Calu3 (cell line): ENCODE measurements at regions not wholly inside any gene's neighbourhood (a gene's known extent, or its start where the extent isn't known, plus 50 kb on each side); places are given as distances from the start of the nearest gene placed in this dataset.

ENCODE experiments used
- BruUV-seq: library from RNA; stranded (reverse); fragments of 400-500 nt; replicated peaks from 2 replicates; lab custom pipeline; 2021; lab: Mats Ljungman, UMichigan
- CTCF ChIA-PET: fragments of 300-600 bp; sonication (Branson Sonifier 250); formaldehyde crosslinking; loops from one replicate; lab custom pipeline; 2022; ENCODE audit warnings: antibody characterized with exemption; lab: Charles Lee
- DNase-seq: peaks from one replicate; pipeline ENCODE4 v3.0.0; 2022
- H3K27ac Mint-ChIP-seq: one replicate; pipeline ENCODE4 v1.8.0; 2022; ENCODE audit warnings: mixed read lengths; ENCODE audit not compliant: unreplicated experiment
- H3K27me3 Mint-ChIP-seq: one replicate; pipeline ENCODE4 v1.8.0; 2022; ENCODE audit warnings: mixed read lengths; ENCODE audit not compliant: unreplicated experiment
- H3K36me3 Mint-ChIP-seq: one replicate; pipeline ENCODE4 v1.8.0; 2022; ENCODE audit warnings: mild to moderate bottlenecking, moderate library complexity, mixed read lengths; ENCODE audit not compliant: insufficient read depth, unreplicated experiment
- H3K4me1 Mint-ChIP-seq: one replicate; pipeline ENCODE4 v1.8.0; 2022; ENCODE audit warnings: mild to moderate bottlenecking, low read depth, mixed read lengths; ENCODE audit not compliant: unreplicated experiment
- H3K4me3 Mint-ChIP-seq: one replicate; pipeline ENCODE4 v1.8.0; 2022; ENCODE audit warnings: mild to moderate bottlenecking, low read depth, moderate library complexity, mixed read lengths; ENCODE audit not compliant: unreplicated experiment
- H3K9me3 Mint-ChIP-seq: one replicate; pipeline ENCODE4 v1.8.0; 2022; ENCODE audit warnings: low read depth, mixed read lengths; ENCODE audit not compliant: unreplicated experiment
- CTCF ChIP-seq: fragments of 200-600 bp; IDR thresholded peaks from one replicate; pipeline ENCODE4 v1.8.0; 2022; ENCODE audit warnings: antibody characterized with exemption; ENCODE audit not compliant: unreplicated experiment
- intact Hi-C: fragments of 100-400 bp; cut with micrococcal nuclease; formaldehyde crosslinking; loops from one replicate; pipeline ENCODE4 v1.10.0; 2022; ENCODE audit not compliant: unreplicated experiment

DNA sequence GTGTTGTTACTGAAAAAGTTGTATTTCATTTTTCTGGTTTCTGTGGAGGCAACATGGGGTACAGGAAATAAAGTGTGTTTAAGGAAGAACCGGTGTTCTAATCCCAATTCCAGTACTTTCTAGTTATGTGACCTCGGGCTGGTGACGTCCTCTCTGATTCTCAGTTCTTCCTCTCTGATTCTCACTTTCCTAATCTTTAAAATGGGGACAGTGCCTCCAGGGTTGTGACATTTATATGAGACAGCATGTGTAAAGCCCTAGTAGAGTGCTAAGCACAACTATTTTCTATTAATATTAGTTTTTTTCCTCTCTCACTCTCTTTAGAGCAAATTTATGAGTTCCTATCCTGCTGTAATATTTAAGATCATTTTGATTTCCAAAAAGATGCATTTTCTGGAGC is 50.9 kb upstream of the PTPDC1 start:
- Mint-ChIP-seq H3K36me3 (peaks cover 20% of the 10 kb centered on the region), H3K9me3 (peaks cover 4% of the 10 kb centered on the region), H3K27ac (no peak overlapping the region), H3K27me3 (no peaks in the 10 kb centered on the region), H3K4me3 (no peak overlapping the region), H3K4me1 (no peaks in the 10 kb centered on the region)
- no TSS peak for BruUV-seq
- TF ChIP-seq CTCF, result no peak
- no peak for DNase-seq
- intact Hi-C loops, result no loop called here
- CTCF ChIA-PET, result no interaction called here

DNA sequence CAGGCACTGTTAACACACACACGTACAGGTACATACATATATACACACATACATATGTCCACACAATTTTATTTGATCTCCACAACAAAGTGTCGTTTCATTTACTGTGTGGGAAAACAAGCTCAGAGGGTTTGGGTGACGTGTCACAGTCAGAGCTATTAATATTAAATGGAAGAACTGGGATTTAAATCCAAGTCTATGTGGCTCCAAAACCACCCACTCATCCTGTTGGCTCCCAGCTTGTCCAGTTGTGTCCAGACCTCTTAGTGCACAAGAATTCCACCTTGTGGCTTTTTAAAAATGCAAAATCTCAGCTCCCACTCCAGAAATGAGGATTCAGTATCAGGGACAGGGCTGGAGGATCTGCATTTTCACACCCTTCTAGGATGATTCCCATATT is 52.3 kb upstream of the PTPDC1 start:
- Mint-ChIP-seq H3K27me3 (no peaks in the 10 kb centered on the region), H3K36me3 (peaks cover 21% of the 10 kb centered on the region), H3K4me3 (no peak overlapping the region), H3K9me3 (peaks cover 6% of the 10 kb centered on the region), H3K4me1 (no peaks in the 10 kb centered on the region), H3K27ac (no peak overlapping the region)
- DNase-seq, result no peak
- no TSS peak for BruUV-seq
- intact Hi-C loops, result no loop called here
- TF ChIP-seq CTCF, result no peak
- CTCF ChIA-PET, result no interaction called here

GRCh38 chr9:94031380-94031779 is 52.9 kb upstream of the PTPDC1 start:
- intact Hi-C loops, result no loop called here
- no peak for DNase-seq
- H3K36me3 Mint-ChIP-seq, result peaks cover 21% of the 10 kb centered on the region
- H3K4me3 Mint-ChIP-seq, result peak overlapping the region; percentile 97
- no peak for TF ChIP-seq CTCF
- H3K9me3 Mint-ChIP-seq, result peaks cover 6% of the 10 kb centered on the region
- CTCF ChIA-PET, result no interaction called here
- peak overlapping the region; percentile 87 for H3K27ac Mint-ChIP-seq
- BruUV-seq, result TSS peak; percentile 48
- H3K4me1 Mint-ChIP-seq, result no peaks in the 10 kb centered on the region
- no peaks in the 10 kb centered on the region for H3K27me3 Mint-ChIP-seq

- no peaks in the 10 kb centered on the region for H3K4me1 Mint-ChIP-seq
- intact Hi-C loops, result no loop called here
- peak overlapping the region; percentile 87 for H3K27ac Mint-ChIP-seq
- CTCF ChIA-PET, result no interaction called here
- no peak for TF ChIP-seq CTCF
- H3K9me3 Mint-ChIP-seq, result peaks cover 6% of the 10 kb centered on the region
- peaks cover 21% of the 10 kb centered on the region for H3K36me3 Mint-ChIP-seq
- H3K4me3 Mint-ChIP-seq, result peak overlapping the region; percentile 97
- peak; percentile 76 for DNase-seq
- no peaks in the 10 kb centered on the region for H3K27me3 Mint-ChIP-seq
- BruUV-seq, result TSS peak; percentile 88
These were observed 53.7 kb upstream of the PTPDC1 start for GRCh38 chr9:94030318-94031179.
